Forelimb muscle (tissue), 1 donor: ENCODE measurements at regions not wholly inside any gene's neighbourhood (a gene's known extent, or its start where the extent isn't known, plus 50 kb on each side); places are given as distances from the start of the nearest gene placed in this dataset.

Experiments
- DNase-seq: peaks from one replicate; pipeline ENCODE4 v3.0.0-alpha.2; 2013; ENCODE audit warnings: low read depth

- no peak for DNase-seq
Measured at GRCh38 chr11:111035746-111036145, 209.8 kb upstream of the POU2AF2 start.

GRCh38 chr11:111026241-111026640 lies 219.3 kb upstream of the POU2AF2 start:
- no peak for DNase-seq

GRCh38 chr11:111021131-111021530 lies 224.4 kb upstream of the POU2AF2 start:
- no peak for DNase-seq

GRCh38 chr11:111019871-111020670 lies 225.5 kb upstream of the POU2AF2 start:
- no peak for DNase-seq

- DNase-seq, result no peak
Measured at GRCh38 chr11:111019451-111019850, 226.1 kb upstream of the POU2AF2 start.

- DNase-seq, result no peak
Measured at GRCh38 chr11:111018566-111018965, 227.0 kb upstream of the POU2AF2 start.

GRCh38 chr11:111012491-111012890 lies 233.0 kb upstream of the POU2AF2 start:
- no peak for DNase-seq

- no peak for DNase-seq
Measured at GRCh38 chr11:111011275-111011594, 234.3 kb upstream of the POU2AF2 start.

- no peak for DNase-seq
Measured at GRCh38 chr11:111010391-111011274, 234.9 kb upstream of the POU2AF2 start.

GRCh38 chr11:111006227-111006626 lies 239.3 kb upstream of the POU2AF2 start:
- DNase-seq, result no peak

GRCh38 chr11:111001986-111002611 lies 243.4 kb upstream of the POU2AF2 start:
- DNase-seq, result peak; percentile 65

- DNase-seq, result no peak
Measured at GRCh38 chr11:111001081-111001430, 244.5 kb upstream of the POU2AF2 start.

- no peak for DNase-seq
Measured at GRCh38 chr11:111000400-111001080, 245.0 kb upstream of the POU2AF2 start.

- no peak for DNase-seq
Measured at GRCh38 chr11:110992481-110992880, 253.0 kb upstream of the POU2AF2 start.

- no peak for DNase-seq
Measured at GRCh38 chr11:110991661-110992355, 253.7 kb upstream of the POU2AF2 start.

GRCh38 chr11:110990311-110990710 lies 255.2 kb upstream of the POU2AF2 start:
- DNase-seq, result no peak

GRCh38 chr11:110989428-110990133 lies 255.9 kb upstream of the POU2AF2 start:
- DNase-seq, result no peak

GRCh38 chr11:110988671-110989070 lies 256.9 kb upstream of the POU2AF2 start:
- no peak for DNase-seq

- no peak for DNase-seq
Measured at GRCh38 chr11:110986016-110986415, 259.5 kb upstream of the POU2AF2 start.

GRCh38 chr11:110985547-110985946 lies 260.0 kb upstream of the POU2AF2 start:
- DNase-seq, result no peak

- no peak for DNase-seq
Measured at GRCh38 chr11:110984693-110985092, 260.8 kb upstream of the POU2AF2 start.
